GM18498 (cell line): ENCODE measurements at regions not wholly inside any gene's neighbourhood (a gene's known extent, or its start where the extent isn't known, plus 50 kb on each side); places are given as distances from the start of the nearest gene placed in this dataset.
"Not testable (repeated sequence)": the region's sequence is repeated elsewhere in the genome, so short reads cannot be mapped to it uniquely, and the experiment has no call there.

Experiments
- ATAC-seq: cut with Tn5 transposase; IDR thresholded peaks from one replicate; pipeline ENCODE4 v1.9.1; 2021; ENCODE audit warnings: mild to moderate bottlenecking, moderate library complexity; ENCODE audit not compliant: unreplicated experiment

- no peak for ATAC-seq
These were observed 115.6 kb upstream of the ZBED5 start for GRCh38 chr11:10973416-10973815.

- ATAC-seq: no peak
These were observed 113.1 kb upstream of the ZBED5 start for GRCh38 chr11:10970926-10971325.

GRCh38 chr11:10969387-10969786, 111.5 kb upstream of the ZBED5 start:
- no peak for ATAC-seq

- not testable (repeated sequence) for ATAC-seq
These were observed 99.0 kb upstream of the ZBED5 start for GRCh38 chr11:10956884-10957283.

- ATAC-seq: no peak
These were observed 97.8 kb upstream of the ZBED5 start for GRCh38 chr11:10955616-10956015.

- ATAC-seq: no peak
These were observed 96.3 kb upstream of the ZBED5 start for GRCh38 chr11:10954184-10954583.

GRCh38 chr11:10952872-10953271, 95.0 kb upstream of the ZBED5 start:
- ATAC-seq: no peak

GRCh38 chr11:10947935-10948334, 90.1 kb upstream of the ZBED5 start:
- not testable (repeated sequence) for ATAC-seq

- no peak for ATAC-seq
These were observed 88.2 kb upstream of the ZBED5 start for GRCh38 chr11:10946072-10946471.

- ATAC-seq: no peak
These were observed 87.3 kb upstream of the ZBED5 start for GRCh38 chr11:10945196-10945595.

- ATAC-seq: no peak
These were observed 86.1 kb upstream of the ZBED5 start for GRCh38 chr11:10943968-10944367.

- ATAC-seq: no peak
These were observed 84.8 kb upstream of the ZBED5 start for GRCh38 chr11:10942620-10943019.

- no peak for ATAC-seq
These were observed 84.0 kb upstream of the ZBED5 start for GRCh38 chr11:10941871-10942270.

GRCh38 chr11:10941414-10941813, 83.6 kb upstream of the ZBED5 start:
- ATAC-seq: no peak

- no peak for ATAC-seq
These were observed 81.0 kb upstream of the ZBED5 start for GRCh38 chr11:10938650-10939387.

GRCh38 chr11:10938231-10938630, 80.4 kb upstream of the ZBED5 start:
- ATAC-seq: no peak

- ATAC-seq: no peak
These were observed 79.5 kb upstream of the ZBED5 start for GRCh38 chr11:10937385-10937771.

GRCh38 chr11:10936626-10937384, 79.0 kb upstream of the ZBED5 start:
- ATAC-seq: no peak

- no peak for ATAC-seq
These were observed 77.2 kb upstream of the ZBED5 start for GRCh38 chr11:10935015-10935559.

- ATAC-seq: no peak
These were observed 76.5 kb upstream of the ZBED5 start for GRCh38 chr11:10934293-10934860.

GRCh38 chr11:10933455-10934292, 75.8 kb upstream of the ZBED5 start:
- ATAC-seq: peak; percentile 87
